Cerebellar cortex (tissue), 1 donor: ENCODE measurements at regions not wholly inside any gene's neighbourhood (a gene's known extent, or its start where the extent isn't known, plus 50 kb on each side); places are given as distances from the start of the nearest gene placed in this dataset.

Experiments
- DNase-seq: peaks from one replicate; pipeline ENCODE4 v3.0.0-alpha.2; 2015; ENCODE audit warnings: low spot score

GRCh38 chr20:56060486-56060885 is 55.2 kb upstream of the CBLN4 start:
- no peak for DNase-seq

- no peak for DNase-seq
Measured at GRCh38 chr20:56069016-56069415, 63.7 kb upstream of the CBLN4 start.

- no peak for DNase-seq
Measured at GRCh38 chr20:56072165-56072564, 66.8 kb upstream of the CBLN4 start.

GRCh38 chr20:56088375-56088774 is 83.1 kb upstream of the CBLN4 start:
- DNase-seq: no peak

GRCh38 chr20:56091628-56092234 is 86.4 kb upstream of the CBLN4 start:
- no peak for DNase-seq

GRCh38 chr20:56094228-56094627 is 88.9 kb upstream of the CBLN4 start:
- DNase-seq: no peak

GRCh38 chr20:56098981-56099500 is 93.7 kb upstream of the CBLN4 start:
- DNase-seq: no peak

- DNase-seq: no peak
Measured at GRCh38 chr20:56111961-56112730, 106.8 kb upstream of the CBLN4 start.

- DNase-seq: no peak
Measured at GRCh38 chr20:56117350-56117749, 112.0 kb upstream of the CBLN4 start.

GRCh38 chr20:56121850-56122249 is 116.5 kb upstream of the CBLN4 start:
- no peak for DNase-seq

- DNase-seq: no peak
Measured at GRCh38 chr20:56143759-56144158, 104.8 kb upstream of the MC3R start.

- DNase-seq: no peak
Measured at GRCh38 chr20:56151834-56152233, 96.7 kb upstream of the MC3R start.

- no peak for DNase-seq
Measured at GRCh38 chr20:56153926-56154325, 94.6 kb upstream of the MC3R start.

GRCh38 chr20:56155625-56156024 is 92.9 kb upstream of the MC3R start:
- DNase-seq: no peak

- no peak for DNase-seq
Measured at GRCh38 chr20:56157530-56158203, 90.9 kb upstream of the MC3R start.

- DNase-seq: no peak
Measured at GRCh38 chr20:56158489-56158888, 90.0 kb upstream of the MC3R start.

GRCh38 chr20:56160956-56161355 is 87.6 kb upstream of the MC3R start:
- no peak for DNase-seq

- DNase-seq: no peak
Measured at GRCh38 chr20:56163806-56164205, 84.7 kb upstream of the MC3R start.

GRCh38 chr20:56166781-56167465 is 81.6 kb upstream of the MC3R start:
- no peak for DNase-seq

- peak; percentile 1 for DNase-seq
Measured at GRCh38 chr20:56171087-56172012, 77.2 kb upstream of the MC3R start.

- DNase-seq: no peak
Measured at GRCh38 chr20:56173438-56173837, 75.1 kb upstream of the MC3R start.
